ENCODE measurements at regions not wholly inside any gene's neighbourhood (a gene's known extent, or its start where the extent isn't known, plus 50 kb on each side); places are given as distances from the start of the nearest gene placed in this dataset.
"Not testable (repeated sequence)": the region's sequence is repeated elsewhere in the genome, so short reads cannot be mapped to it uniquely, and the experiment has no call there.

- H3K27me3 ChIP-seq (ENCODE audit: control insufficient read depth in 2 of 2, insufficient read depth in 2 of 2, low read length in 2 of 2); H3K4me1 ChIP-seq (replicated peaks in 1 of 2; ENCODE audit: control insufficient read depth in 2 of 2, insufficient read depth in 2 of 2, low read length in 2 of 2); H3K36me3 ChIP-seq (ENCODE audit: control insufficient read depth, insufficient read depth, low read length); CTCF ChIA-PET (ENCODE audit: low intra/inter-chr PET ratio); H3K79me2 ChIP-seq (ENCODE audit: control insufficient read depth, insufficient read depth, low read length); ATAC-seq; H3K4me2 ChIP-seq (ENCODE audit: insufficient read depth, low read length); POLR2A ChIA-PET; DNase-seq (ENCODE audit: extremely low read depth in 1 of 4, low spot score in 3 of 4); H4K20me1 ChIP-seq (replicated peaks; ENCODE audit: control insufficient read depth, insufficient read depth, low read length); H3K4me3 ChIP-seq; H3K27ac ChIP-seq (ENCODE audit: extremely low read depth, low read depth, low read length); H2AFZ ChIP-seq (ENCODE audit: low read depth, low read length); FAIRE-seq; in situ Hi-C loops (cut with MboI); H3K9me3 ChIP-seq (replicated peaks; ENCODE audit: control insufficient read depth, insufficient read depth, low read depth, low read length); H3K9ac ChIP-seq (ENCODE audit: insufficient read depth in 1 of 2, low read depth in 2 of 2, low read length in 2 of 2); BruUV-seq (replicated peaks); intact Hi-C loops (cut with micrococcal nuclease); H3K9me1 ChIP-seq (ENCODE audit: control insufficient read depth, insufficient read depth, low read length): not testable (repeated sequence)
- WGBS (ENCODE audit: insufficient coverage, low coverage, missing lambda C conversion rate) = 1% methylated on average over 11 of the region's 11 CpGs
Observed at GRCh38 chr4:106563637-106564036, 195.1 kb upstream of the GIMD1 start.

DNA sequence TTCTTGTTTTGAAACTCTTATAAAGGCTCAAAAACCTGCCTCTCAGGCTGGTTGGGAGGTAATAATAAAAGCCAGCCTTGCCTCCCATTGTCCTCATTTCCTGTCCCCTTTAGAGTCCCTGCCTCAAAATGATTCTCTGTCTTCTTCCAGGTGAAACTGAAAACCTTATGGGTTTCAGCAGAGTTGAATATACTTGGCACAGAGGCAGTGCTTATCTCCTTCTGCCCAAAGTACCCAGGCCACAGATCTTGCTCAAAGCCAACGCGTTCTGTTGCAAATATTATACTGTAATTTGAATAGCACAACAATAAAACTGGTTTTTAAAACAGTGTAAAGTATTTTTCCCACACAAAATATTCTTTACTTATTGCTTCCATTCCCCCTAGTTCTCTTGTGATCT lies 183.1 kb upstream of the GIMD1 start:
- WGBS (ENCODE audit: insufficient coverage, low coverage, missing lambda C conversion rate) = 0% methylated on average over 2 of the region's 2 CpGs
- Histone ChIP-seq H4K20me1 (replicated peaks; ENCODE audit: control insufficient read depth, insufficient read depth, low read length) (no peaks in the 10 kb centered on the region), H3K9ac (ENCODE audit: insufficient read depth in 1 of 2, low read depth in 2 of 2, low read length in 2 of 2) (no peak overlapping the region), H3K27me3 (ENCODE audit: control insufficient read depth in 2 of 2, insufficient read depth in 2 of 2, low read length in 2 of 2) (no peaks in the 10 kb centered on the region), H3K36me3 (ENCODE audit: control insufficient read depth, insufficient read depth, low read length) (no peaks in the 10 kb centered on the region), H3K4me2 (ENCODE audit: insufficient read depth, low read length) (no peak overlapping the region), H3K9me1 (ENCODE audit: control insufficient read depth, insufficient read depth, low read length) (no peaks in the 10 kb centered on the region), H3K27ac (ENCODE audit: extremely low read depth, low read depth, low read length) (no peak overlapping the region), H2AFZ (ENCODE audit: low read depth, low read length) (no peak overlapping the region), H3K4me3 (no peak overlapping the region), H3K79me2 (ENCODE audit: control insufficient read depth, insufficient read depth, low read length) (no peaks in the 10 kb centered on the region), H3K9me3 (replicated peaks; ENCODE audit: control insufficient read depth, insufficient read depth, low read depth, low read length) (0 out of 2 replicates have a peak, but pooled peaks cover 1% of the 10 kb centered on the region), H3K4me1 (replicated peaks in 1 of 2; ENCODE audit: control insufficient read depth in 2 of 2, insufficient read depth in 2 of 2, low read length in 2 of 2) (no peaks in the 10 kb centered on the region)
- intact Hi-C loops (cut with micrococcal nuclease) (no loop called here), in situ Hi-C loops (cut with MboI) (no loop called here)
- ATAC-seq = no peak
- CTCF ChIA-PET (ENCODE audit: low intra/inter-chr PET ratio) = no interaction called here
- no TSS peak for BruUV-seq (replicated peaks)
- POLR2A ChIA-PET = no interaction called here
- no peak for DNase-seq (ENCODE audit: extremely low read depth in 1 of 4, low spot score in 3 of 4)
- FAIRE-seq = no peak
- TF ChIP-seq NUFIP1 (IDR thresholded peaks at IDR 0.05; ENCODE audit: partially characterized antibody) = no peak
- TF ChIP-seq COPS2 (conservative IDR thresholded peaks at IDR 0.05) = no peak
- TF ChIP-seq, protein P1, sequence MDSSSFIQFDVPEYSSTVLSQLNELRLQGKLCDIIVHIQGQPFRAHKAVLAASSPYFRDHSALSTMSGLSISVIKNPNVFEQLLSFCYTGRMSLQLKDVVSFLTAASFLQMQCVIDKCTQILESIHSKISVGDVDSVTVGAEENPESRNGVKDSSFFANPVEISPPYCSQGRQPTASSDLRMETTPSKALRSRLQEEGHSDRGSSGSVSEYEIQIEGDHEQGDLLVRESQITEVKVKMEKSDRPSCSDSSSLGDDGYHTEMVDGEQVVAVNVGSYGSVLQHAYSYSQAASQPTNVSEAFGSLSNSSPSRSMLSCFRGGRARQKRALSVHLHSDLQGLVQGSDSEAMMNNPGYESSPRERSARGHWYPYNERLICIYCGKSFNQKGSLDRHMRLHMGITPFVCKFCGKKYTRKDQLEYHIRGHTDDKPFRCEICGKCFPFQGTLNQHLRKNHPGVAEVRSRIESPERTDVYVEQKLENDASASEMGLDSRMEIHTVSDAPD (CRISPR knock-in tag; IDR thresholded peaks at IDR 0.05) = no peak
- TF ChIP-seq RAD51 (IDR thresholded peaks at IDR 0.05; ENCODE audit: borderline replicate concordance, low read depth) = no peak
- TF ChIP-seq BRD4 (IDR thresholded peaks at IDR 0.05) = no peak
- TF ChIP-seq ZNF639 (CRISPR knock-in tag; conservative IDR thresholded peaks at IDR 0.05 in 1 of 2, IDR thresholded peaks at IDR 0.05 in 1 of 2) = no peak
- no peak for TF ChIP-seq MAFG (tag; conservative IDR thresholded peaks at IDR 0.05)
- TF ChIP-seq TEAD2 (tag; IDR thresholded peaks at IDR 0.05) = no peak
- TF ChIP-seq C11orf30 (IDR thresholded peaks at IDR 0.05; ENCODE audit: low read depth) = no peak
- TF ChIP-seq FOXJ3 (CRISPR knock-in tag; IDR thresholded peaks at IDR 0.05) = no peak
- TF ChIP-seq, protein P2, sequence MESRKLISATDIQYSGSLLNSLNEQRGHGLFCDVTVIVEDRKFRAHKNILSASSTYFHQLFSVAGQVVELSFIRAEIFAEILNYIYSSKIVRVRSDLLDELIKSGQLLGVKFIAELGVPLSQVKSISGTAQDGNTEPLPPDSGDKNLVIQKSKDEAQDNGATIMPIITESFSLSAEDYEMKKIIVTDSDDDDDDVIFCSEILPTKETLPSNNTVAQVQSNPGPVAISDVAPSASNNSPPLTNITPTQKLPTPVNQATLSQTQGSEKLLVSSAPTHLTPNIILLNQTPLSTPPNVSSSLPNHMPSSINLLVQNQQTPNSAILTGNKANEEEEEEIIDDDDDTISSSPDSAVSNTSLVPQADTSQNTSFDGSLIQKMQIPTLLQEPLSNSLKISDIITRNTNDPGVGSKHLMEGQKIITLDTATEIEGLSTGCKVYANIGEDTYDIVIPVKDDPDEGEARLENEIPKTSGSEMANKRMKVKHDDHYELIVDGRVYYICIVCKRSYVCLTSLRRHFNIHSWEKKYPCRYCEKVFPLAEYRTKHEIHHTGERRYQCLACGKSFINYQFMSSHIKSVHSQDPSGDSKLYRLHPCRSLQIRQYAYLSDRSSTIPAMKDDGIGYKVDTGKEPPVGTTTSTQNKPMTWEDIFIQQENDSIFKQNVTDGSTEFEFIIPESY (CRISPR knock-in tag; IDR thresholded peaks at IDR 0.05) = no peak
